GM12864 (cell line): ENCODE measurements at regions not wholly inside any gene's neighbourhood (a gene's known extent, or its start where the extent isn't known, plus 50 kb on each side); places are given as distances from the start of the nearest gene placed in this dataset.

Experiments used
- DNase-seq: peaks from one replicate; pipeline ENCODE4 v3.0.0-alpha.2; 2011; ENCODE audit warnings: low read depth
- H3K4me3 ChIP-seq: 2 replicates; pipeline ENCODE4 v1.5.1; 2011; ENCODE audit warnings: mild to moderate bottlenecking, low read depth, low read length, control low read depth
- TF ChIP-seq, protein P1 (sequence below): IDR thresholded peaks from 2 replicates; pipeline ENCODE4 v1.5.1; 2011; ENCODE audit warnings: low read depth, mild to moderate bottlenecking, moderate library complexity, low read length, control low read depth, inconsistent platforms; ENCODE audit errors: missing control alignments

DNA sequence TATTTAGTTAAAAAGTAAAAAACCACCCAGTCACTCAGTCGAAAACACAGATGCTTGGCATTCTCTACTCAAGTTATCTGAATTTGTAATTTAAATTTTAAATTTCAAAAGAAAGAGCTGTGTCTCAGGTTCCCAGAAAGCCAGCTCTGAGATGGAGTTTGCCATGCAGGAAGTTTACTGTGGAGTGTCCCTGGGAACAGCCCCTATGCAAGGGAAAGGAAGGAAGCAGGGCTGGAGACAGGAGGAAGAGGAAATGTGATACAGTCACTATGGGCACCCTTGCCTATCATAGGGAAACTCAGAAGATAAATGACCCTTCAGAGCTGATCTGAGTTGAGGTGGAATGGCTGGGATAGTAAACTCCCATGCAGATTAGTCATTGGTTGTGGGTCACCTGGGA is 408.8 kb upstream of the ACTBL2 start:
- TF ChIP-seq, protein P1, sequence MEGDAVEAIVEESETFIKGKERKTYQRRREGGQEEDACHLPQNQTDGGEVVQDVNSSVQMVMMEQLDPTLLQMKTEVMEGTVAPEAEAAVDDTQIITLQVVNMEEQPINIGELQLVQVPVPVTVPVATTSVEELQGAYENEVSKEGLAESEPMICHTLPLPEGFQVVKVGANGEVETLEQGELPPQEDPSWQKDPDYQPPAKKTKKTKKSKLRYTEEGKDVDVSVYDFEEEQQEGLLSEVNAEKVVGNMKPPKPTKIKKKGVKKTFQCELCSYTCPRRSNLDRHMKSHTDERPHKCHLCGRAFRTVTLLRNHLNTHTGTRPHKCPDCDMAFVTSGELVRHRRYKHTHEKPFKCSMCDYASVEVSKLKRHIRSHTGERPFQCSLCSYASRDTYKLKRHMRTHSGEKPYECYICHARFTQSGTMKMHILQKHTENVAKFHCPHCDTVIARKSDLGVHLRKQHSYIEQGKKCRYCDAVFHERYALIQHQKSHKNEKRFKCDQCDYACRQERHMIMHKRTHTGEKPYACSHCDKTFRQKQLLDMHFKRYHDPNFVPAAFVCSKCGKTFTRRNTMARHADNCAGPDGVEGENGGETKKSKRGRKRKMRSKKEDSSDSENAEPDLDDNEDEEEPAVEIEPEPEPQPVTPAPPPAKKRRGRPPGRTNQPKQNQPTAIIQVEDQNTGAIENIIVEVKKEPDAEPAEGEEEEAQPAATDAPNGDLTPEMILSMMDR: no peak
- H3K4me3 ChIP-seq: no peak overlapping the region
- no peak for DNase-seq

DNA sequence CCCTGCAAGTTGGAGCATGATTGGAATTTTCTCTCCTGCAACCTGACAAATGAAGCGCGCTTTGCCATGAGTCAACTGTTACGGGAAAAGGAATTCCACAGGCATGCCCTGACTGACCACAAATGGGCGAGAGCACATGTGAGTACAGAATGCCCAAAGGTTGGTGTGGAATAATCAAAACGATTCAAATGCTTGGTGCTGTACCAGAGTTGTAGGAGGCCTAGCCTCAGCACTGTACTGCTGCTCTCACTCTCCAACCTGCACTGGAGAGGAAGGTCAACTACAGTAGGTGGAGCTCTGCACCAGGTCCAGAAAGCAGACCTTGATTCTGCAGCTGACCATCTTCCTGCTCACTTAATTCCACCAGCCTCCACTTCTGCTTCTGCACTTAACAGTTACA is 406.9 kb upstream of the ACTBL2 start:
- H3K4me3 ChIP-seq: no peak overlapping the region
- no peak for DNase-seq
- TF ChIP-seq, protein P1: no peak

DNA sequence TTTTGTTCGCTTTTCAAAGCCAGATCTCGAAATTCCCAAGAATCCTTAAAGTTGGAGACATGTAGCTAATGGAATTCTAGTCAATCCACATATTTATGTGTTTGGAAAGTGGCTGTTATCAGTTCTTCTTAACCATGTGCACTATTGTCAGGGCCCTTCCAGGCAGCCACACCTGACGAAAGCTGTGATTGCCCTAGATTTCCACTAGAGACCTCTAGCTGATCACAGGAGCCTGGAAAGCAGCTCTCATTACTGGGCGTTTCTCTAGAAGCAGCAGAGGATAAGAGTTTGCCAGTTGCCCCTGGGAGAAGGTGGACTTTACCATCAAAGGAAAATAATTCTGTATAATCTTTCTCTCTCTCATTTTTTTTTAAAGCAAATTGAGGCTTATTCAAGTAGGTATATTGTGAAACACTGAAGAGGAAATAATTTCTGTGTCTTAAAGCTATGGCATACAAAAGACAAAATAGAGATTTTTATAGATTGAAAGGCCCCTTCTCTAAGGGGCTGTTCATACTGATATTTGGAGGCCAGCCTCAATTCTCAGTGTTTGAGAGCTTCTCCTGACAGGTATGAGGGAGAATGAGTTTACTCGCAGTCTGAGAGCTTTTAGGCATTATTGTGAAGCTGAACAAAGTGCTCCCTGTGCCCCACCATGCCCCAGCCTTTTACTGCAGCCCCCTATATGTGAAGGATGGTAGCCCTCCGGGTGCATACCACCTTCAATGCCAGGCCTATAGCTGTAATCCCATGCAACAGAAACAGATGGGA is 405.4 kb upstream of the ACTBL2 start:
- TF ChIP-seq, protein P1: peak; percentile 33
- no peak overlapping the region for H3K4me3 ChIP-seq
- DNase-seq: no peak

DNA sequence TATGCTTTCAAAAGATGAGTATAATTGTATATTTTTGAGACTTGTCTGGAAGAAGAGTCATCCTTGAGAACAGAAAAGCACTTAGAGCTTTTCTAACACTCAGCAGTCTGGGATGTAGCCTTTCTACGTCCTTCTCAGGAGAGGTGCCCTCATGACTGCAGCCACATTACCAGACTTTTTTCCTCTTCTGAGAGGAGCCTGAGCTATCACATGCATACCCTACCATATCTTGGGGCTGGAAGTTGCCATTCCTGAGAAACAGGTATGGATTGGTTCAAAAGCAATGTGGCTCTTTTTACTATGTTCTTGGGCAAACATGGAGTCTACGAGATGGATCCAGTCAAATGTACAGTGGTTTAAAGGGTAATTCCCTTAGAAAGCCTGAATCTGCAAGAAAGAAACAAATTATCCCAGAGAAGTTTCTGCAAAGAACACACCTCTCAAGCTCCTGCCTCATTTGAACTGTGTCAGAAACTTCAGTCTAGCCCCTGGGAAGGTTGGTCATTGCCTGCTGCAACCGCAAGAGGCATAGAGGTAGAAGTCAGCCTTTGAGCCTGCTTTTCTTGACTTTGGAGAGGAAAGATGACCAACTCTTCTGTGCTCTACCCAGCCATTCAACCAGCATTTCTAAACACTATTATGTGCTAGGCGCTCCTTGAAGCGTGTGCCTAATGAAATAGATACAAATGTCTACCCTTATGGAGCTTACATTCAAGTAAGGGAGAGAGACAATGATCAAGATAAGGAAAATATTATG is 401.9 kb upstream of the ACTBL2 start:
- DNase-seq: no peak
- H3K4me3 ChIP-seq: no peak overlapping the region
- TF ChIP-seq, protein P1: no peak

DNA sequence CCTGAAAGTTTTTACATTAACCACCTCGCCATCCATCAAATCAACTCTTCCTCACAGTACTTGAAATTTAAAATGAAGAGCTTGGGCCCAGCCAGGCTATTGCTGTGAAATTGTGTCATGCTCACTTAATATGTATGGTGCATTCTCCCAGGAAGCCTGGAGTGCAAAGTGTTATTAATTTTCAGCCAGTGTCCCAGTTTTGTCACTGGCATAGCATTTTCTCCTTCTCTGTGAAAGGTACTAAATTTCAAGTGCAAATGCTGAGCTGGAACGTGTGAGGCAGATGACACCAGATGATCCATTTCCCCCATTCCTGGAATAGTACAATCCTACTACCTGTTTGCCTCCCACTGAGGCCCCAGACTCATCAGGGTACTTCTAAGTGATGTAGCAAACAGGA is 397.6 kb upstream of the ACTBL2 start:
- TF ChIP-seq, protein P1: no peak
- DNase-seq: no peak
- H3K4me3 ChIP-seq: no peak overlapping the region

DNA sequence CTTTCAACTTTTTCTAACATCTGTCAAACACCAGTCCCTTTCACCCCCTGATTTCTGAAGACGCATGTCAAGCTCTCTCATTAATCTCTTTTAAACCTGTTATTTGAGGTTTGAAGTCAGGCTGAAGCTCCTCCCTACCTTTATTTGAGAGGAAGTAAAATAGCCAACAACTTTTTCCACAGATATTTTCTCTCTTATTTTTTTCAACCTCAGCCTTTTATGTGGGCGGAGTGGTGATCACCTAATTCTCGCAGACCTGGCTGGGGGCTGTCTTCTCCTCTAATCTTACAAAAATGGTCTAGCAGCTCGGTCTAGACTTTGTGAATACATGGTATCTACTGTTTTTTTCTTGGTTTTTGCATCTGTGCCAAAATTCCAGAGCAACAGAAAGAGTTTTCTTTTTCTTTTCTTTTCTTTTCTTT is 395.7 kb upstream of the ACTBL2 start:
- TF ChIP-seq, protein P1: no peak
- DNase-seq: no peak
- H3K4me3 ChIP-seq: no peak overlapping the region
